ENCODE measurements at regions not wholly inside any gene's neighbourhood (a gene's known extent, or its start where the extent isn't known, plus 50 kb on each side); places are given as distances from the start of the nearest gene placed in this dataset.

DNA sequence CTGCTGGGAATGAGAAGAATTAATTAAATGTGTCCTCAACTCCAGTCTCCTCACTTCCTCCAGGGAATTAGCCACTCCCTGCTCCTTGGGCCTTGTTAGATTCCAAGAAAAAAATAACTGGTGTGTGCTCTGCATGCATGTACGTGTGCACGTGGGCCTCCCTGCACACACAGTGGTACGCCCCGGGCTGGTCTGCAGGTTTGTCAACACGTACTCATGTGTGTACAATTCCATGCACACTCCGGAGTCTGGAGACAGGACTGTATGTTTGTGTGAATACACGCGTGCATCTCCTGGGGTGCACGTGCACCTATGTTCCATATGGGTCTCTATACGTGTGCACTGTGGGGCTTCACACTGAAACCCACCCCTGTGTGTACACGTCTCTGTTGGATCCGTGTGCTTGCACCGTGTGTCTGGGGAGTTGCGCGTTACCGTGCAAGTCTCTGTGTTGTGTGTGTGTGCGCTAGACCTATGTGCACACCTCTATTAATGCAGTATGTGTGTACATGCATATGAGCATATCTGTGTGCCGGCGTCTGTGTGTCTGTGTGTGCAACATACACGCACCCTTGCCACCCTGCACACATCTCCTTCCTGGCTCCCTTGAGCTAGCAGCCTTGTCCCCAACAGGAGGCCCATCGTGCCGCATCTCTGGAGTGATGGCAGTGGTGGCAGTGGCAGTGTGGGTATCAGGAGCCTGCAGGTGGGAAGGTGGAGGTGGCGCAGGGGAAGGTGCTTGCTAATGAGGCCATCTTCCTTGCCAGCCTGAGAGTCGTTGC, 210.1 kb downstream of the TBC1D2B start:
- TF ChIP-seq, protein P1, sequence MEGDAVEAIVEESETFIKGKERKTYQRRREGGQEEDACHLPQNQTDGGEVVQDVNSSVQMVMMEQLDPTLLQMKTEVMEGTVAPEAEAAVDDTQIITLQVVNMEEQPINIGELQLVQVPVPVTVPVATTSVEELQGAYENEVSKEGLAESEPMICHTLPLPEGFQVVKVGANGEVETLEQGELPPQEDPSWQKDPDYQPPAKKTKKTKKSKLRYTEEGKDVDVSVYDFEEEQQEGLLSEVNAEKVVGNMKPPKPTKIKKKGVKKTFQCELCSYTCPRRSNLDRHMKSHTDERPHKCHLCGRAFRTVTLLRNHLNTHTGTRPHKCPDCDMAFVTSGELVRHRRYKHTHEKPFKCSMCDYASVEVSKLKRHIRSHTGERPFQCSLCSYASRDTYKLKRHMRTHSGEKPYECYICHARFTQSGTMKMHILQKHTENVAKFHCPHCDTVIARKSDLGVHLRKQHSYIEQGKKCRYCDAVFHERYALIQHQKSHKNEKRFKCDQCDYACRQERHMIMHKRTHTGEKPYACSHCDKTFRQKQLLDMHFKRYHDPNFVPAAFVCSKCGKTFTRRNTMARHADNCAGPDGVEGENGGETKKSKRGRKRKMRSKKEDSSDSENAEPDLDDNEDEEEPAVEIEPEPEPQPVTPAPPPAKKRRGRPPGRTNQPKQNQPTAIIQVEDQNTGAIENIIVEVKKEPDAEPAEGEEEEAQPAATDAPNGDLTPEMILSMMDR (IDR thresholded peaks at IDR 0.05; ENCODE audit: low read length) = no peak
- TF ChIP-seq EZH2phosphoT487 (IDR thresholded peaks at IDR 0.05; ENCODE audit: low read length) = no peak

All from MM.1S (cell line).